Superior temporal gyrus (tissue), 1 donor: ENCODE measurements at regions not wholly inside any gene's neighbourhood (a gene's known extent, or its start where the extent isn't known, plus 50 kb on each side); places are given as distances from the start of the nearest gene placed in this dataset.
"Not testable (repeated sequence)": the region's sequence is repeated elsewhere in the genome, so short reads cannot be mapped to it uniquely, and the experiment has no call there.

Source experiments
- DNase-seq: peaks from one replicate; pipeline ENCODE4 v3.0.0-alpha.2; 2016; ENCODE audit errors: extremely low spot score

DNA sequence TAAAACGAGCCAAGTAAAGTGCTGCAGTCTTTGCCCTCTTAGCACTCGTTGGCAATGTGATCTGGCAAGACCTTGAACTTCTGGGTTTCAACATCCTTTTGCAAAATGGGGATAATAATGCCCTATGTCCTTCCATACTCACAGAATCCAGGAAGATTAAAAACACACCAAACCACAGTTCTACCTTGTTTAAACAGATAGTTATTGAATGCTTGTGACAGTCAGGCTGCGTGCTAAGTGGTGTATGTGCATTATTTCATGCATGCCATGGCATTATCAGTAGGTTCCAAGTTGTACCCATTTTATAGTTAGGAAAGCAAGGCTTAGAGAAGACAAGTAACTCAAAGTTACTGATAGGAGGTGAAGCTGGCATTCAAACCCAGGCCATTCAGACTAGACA, 308.6 kb upstream of the PROX1 start:
- DNase-seq = no peak

DNA sequence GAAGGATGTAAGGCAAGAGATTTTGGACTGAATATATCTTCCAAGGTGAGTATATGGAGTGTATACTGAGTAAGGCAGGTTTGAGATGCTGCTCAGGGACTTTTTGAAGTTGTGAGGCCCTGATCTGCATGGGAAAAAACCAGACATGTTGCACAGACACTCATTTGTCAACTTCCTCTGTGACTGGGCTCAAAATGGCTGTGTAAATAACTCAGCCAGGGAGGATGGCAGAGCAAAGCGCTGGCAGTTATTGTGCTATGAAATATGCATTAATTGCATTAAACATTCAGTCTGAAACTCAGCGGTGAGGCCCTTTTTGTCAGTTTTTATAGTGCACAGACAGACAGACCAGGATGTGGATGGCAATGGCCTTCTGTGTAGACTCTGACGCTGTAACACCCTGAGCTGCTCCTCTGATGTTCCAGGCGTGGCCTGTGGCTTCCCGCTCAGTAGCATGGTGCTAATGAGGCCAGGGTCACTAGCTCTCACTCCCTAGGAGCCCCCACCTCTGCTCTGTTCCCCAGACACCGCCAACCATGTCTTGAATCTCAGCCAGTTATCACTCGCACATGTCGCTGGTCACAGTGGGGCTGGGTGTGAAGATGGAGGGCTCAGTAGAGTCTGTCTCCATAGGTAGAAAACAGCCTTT, 307.0 kb upstream of the PROX1 start:
- no peak for DNase-seq

DNA sequence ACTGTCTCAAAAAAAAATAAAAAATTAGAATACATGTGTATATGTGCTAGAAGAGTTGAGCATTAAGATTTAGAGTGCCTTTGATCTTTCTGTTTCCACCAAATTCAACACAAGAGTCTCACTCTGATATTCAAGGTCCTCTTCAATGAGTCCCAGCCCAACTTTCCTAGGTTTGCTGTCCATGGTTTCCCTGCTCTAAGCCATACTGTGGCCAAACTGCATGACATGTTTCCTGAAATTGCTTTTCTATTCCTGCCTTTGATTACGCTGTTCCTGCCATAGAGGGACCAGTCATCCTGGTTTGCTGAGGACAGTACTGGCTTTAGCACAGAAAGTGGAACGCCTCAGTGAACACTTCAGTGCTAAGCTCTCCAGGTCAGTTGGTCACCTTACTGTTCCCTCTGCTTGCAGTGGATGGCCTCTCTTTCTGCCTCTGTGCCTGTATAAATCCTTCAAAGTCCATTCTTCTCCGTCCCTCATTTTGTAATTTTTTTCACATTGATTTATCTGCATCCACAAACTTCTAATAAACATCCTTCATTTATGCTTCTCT, 305.9 kb upstream of the PROX1 start:
- DNase-seq = no peak

DNA sequence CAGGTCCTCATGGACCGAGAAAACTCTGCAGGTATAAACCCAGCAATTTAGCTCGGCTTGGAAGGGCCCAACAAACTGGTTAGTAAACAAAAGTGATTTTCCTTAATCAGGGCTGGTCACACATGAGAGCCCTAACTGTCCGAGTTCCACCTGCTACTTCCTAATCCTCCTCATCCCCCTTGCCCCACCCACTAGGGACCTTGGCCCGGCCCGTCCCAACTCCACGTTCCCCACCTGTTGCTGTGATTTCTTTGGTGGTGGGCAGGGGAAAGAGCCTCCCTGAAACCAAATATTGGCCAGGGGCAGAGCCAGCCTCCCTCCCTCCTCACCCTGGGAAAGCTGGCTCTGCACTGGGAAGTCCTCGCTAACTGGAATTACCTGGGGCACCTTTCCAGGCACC, 304.2 kb upstream of the PROX1 start:
- no peak for DNase-seq

DNA sequence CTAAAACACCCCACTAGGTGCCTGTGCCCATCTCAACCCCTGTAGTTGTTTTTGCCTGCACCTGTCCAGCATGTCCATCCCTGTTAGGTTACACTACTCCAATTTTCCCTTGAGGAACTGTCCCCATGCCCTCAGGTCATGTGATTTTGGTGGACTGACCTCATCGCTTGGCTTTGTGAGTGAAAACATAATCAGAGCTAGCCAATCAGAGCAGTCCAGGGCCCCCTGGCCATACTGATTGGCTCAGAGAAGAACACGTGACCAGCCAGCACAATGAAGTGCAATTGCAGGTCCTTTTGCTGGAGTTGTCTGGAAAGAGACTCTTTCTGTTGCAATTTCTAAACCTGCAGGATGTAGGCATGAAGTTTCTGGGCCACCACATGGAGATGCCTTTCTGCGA, 303.3 kb upstream of the PROX1 start:
- DNase-seq = no peak

DNA sequence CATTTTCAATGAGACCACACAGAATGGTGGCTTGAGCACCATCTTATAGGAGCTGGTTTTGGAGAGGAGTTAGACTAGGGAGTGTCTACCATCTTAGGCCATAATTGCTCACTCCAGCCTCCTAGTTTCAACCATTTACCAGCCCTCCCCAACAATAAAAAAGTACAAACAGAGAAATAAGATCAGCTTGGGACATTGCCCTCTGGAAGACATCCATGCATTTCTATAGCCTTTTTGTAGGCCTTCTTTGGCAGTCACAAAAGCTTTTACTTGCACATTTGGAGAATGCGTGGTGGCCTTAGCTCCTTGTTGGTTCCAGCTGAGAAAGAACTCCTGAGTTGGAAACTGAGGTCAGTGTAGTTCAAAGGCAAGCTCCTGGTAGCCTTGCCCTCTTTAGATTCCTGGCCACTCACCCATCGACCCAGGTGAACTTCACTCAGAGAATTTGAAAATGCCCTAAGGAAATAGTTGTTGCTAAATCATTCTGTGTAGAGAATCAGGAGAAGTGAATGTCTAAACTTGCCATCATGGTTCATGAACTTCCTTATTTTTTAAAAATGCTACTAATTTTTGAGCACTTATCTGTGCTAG, 301.7 kb upstream of the PROX1 start:
- no peak for DNase-seq

DNA sequence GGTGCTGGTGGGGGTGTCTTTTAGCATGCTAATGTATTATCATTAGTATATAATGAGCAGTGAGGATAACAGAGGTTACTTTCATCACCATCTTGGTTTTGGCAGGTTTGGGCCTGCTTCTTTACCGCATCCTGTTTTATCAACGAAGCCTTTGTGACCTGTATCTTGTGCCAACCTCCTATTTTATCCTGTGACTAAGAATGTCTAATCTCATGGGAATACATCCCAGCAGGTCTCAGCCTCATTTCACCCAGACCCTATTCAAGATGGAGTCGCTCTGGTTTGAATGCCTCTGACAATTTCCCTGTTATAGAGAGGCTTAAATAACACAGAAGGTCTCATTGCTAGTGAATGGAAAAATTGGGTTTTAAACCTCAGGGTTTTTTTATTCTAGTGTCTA, 300.8 kb upstream of the PROX1 start:
- no peak for DNase-seq

DNA sequence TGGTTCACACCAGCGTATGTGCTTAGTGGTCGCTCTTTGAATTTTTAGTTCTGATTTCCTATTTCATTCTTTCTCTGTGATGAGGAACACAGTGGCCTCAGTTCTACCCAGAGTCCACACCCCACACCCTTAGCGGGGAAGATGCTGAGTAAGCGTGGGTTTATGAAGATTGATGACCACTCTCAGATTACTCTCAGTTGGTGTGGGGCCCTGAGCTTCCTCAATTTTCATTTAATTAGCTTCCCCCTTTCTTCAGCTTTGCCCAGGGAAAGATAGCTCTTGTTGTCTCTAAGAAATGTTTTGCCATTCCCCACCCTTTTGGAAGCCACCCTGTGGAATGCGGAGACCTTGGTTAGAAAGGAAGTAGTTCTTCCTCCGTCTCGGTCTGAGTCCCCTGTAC, 299.9 kb upstream of the PROX1 start:
- no peak for DNase-seq

DNA sequence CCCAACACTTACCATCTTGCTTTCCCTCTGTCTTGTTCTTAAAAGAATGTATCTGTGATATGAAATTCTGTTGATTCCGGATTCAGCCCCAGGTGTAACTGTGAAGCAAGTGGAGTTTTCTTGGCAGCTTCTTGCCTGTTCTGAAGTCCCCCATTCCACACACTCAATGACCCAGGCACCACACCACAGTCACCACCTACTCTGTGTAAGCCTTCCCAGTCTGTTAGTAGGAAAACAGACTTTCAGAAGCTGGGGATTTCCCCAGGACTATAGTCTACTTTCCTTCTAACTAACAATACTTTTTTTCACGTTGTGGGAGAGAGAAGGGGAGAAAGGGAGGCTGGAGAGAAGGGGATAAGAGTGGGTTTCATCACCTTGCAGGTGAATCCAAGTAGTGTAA, 299.1 kb upstream of the PROX1 start:
- DNase-seq = no peak

DNA sequence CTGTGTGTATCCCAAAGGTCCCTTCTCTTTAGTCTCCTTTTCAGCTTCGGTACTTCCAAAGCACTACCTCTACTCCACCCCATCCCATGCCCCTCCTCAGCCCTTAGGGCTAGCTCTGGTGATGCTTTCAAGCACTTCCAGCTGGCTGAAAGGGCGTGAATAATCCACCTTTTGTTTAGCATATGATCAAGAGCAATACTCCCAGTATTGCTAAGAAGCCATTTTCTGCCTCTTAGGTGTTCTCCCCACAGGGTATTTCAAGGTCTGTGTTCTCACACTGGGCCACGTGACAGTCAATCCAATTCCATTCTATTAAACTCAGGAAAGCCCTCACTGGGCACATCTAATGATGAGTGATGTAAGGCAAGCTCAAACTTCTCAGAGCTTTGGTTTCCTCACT, 298.5 kb upstream of the PROX1 start:
- no peak for DNase-seq

DNA sequence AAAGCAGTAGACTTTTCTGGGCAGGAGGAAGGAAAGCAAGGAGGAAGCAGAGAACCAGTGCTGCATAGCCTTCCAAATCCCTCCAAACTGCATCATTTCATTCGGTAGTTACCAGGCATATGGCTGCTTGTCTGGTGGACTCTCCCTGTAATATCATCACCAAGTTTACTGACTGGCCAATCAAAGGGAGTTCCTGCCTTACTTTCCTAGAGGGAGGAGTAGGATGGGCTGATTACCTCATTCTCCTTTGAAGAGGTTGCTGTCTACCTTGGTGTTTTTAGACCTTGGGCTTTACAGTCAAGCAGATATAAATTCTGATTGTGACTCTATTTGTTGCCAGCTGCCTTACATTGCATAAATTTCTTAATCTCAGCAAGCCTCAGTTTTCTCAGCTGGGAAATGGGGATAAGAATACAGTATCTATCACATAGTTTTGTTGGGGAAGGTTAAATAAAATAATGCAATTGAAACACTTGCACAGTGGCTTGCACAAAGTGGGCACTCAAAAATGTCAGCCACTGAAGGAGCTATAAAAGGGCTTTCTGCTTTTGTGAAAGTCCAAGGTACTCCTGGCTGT, 297.3 kb upstream of the PROX1 start:
- no peak for DNase-seq

DNA sequence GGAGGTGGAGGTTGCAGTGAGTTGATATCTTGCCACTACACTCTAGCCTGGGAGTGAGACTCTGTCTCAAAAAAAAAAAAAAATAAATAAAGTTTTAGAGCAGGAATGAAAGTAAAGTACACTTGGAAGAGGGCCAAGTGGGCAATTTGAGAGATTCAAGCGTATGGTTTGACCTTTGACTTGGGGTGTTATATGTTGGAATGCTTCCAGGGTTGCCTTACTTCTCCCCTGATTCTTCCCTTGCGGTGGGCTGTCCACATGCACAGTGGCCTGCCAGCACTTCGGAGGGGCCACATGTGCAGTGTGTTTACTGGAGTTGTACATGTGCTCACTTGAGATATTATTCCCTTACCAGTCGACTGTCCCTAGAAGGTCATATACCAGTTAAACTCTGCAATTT, 295.5 kb upstream of the PROX1 start:
- DNase-seq = no peak

DNA sequence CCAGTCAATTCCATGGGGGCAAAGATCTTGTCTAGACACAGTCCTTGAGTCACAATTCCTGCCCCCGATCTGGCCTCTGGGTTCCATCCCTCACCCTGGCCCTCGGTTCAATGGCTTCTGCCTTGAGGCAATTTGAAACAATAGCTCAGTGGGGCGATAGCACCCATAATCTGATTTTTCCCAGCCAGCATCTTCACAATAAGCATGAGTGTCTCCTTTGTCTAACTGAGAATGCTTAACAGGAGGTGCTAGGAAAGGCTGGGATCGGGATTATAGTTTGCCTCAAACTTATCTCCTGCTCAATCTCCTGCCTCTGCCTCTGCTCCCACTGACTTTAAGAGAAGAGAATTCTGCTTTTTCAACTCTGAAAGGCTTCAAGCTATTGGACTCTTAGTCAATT, 293.9 kb upstream of the PROX1 start:
- no peak for DNase-seq

DNA sequence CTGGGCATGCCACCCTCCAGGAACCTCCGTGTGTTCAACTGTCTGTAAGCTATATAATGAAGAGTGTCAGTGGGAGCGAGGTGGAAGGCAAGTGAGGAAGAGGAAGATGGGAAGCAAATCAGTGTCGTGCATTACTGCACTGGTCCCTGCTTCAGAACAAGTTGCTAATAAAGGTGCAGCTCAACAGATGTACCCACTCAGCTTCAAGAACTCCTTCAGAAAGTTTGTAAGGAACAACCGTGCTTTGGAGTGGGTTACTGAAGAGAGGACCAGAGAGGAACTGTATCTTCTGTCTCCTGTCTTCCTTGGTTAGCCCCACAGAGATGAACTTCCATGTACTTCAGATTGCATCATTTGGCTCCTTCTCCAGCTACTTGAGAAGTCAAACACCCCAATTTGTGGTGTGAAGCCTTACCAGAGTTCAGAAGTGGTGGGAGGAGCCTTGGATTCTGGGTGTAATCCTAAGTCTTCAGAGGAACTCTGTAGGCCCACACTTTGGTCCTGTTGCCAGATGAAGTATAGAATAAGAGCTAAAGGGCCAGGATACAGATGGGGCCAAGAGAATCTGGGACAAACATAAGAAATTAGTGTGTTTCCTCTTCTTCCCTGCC, 290.5 kb upstream of the PROX1 start:
- DNase-seq = no peak

DNA sequence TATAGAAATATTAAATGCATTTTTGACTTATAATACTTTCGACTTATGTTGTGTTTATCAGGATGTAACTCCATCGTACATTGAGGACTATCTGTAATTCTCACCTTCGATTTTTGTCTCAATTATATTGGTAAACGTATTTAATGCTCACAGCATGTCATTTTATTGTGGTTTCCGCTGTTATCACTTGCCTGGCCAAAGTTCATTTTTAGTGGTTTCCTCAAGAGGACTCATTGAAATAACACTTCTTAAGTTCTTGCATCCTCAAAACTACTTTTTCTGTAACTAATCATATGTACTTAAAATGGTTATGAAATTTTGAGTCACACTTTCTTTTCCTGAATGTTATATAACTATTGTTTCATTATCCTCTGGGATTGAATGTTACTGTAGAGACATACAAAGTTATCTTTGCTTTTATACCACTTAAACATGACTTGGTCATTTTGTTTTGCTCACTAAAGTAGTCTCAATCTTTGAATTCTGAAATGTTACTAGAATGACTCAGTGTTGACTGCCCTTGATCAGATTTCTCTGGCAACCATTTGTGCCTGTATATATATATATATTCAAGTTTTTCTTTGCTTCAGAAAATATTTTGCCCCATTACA, 289.6 kb upstream of the PROX1 start:
- no peak for DNase-seq

DNA sequence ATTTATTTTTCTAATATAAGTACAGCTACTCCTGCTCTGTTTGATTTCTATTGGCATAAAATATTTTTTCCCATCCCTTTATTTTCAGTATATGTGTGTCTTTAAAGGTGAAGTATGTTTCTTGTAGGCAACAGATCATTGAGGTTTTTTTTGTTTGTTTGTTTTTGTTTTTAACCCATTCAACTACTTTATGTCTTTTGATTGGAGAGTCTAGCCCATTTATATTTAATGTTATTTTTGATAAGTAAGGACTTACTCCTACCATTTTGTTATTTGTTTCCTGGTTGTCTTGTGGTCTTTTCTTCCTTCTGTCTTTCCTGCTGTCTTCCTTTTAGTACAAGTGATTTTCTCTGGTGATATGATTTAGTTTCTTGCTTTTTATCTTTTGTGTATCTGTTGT, 285.1 kb upstream of the PROX1 start:
- no peak for DNase-seq

DNA sequence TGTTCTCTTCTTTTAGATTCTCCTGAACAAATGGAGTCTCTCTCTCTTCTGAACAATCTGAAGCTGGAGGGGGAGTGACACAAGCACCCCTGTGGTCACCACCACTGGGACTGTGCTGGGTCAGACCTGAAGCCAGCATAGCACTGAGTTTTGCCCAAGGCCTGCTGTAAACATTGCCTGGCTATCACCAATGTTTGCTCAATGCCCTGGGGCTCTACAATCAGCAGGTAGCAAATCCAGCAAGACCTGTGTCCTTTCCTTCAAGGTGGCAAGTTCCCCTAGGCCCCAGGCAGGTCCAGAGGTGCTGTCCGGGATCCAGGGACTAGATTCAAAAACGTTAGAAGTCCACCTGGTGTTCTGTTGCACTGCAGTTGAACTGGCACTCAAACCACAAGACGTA, 282.8 kb upstream of the PROX1 start:
- no peak for DNase-seq

DNA sequence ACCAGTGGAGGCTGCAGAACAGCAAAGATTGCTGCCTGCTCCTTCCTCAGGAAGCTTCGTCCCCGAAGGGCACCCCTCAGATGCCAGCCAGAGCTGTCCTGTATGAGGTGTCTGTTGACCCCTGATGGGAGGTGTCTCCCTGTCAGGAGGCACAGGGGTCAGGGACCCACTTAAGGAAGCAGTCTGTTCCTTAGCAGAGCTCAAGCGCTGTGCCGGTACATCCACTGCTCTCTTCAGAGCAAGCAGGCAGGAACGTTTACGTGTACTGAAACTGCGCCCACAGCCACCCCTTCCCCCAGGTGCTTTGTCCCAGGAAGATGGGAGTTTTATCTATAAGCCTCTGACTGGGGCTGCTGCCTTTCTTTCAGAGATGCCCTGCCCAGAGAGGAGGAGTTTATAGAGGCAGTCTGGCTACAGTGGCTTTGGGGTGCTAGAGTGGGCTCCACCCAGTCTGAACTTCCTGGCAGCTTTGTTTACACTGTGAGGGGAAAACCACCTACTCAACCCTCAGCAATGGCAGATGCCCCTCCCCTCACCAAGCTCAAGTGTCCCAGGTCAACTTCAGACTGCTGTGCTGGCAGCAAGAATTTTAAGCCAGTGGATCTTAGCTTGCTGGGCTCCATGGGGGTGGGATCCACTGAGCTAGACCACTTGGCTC, 275.8 kb upstream of the PROX1 start:
- not testable (repeated sequence) for DNase-seq

DNA sequence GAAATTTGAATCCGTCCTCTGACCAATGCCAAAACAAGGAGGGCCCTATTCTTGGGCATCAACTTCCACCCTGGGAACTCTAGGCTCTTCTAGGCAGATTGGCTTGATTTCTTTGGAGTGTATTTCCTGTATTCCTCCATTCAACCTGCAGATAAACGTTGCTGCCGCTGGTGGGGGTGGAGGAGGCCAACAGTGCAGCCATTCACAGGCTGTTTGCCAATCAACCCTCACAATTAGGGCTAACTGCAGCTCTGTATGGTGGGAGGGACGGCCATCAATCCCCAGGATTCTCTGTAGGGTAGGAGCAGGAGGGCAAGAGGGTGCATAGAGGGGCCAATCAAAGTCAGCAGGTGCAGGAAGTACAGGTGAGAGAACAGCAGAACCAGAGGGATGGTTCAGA, 273.1 kb upstream of the PROX1 start:
- DNase-seq = no peak

DNA sequence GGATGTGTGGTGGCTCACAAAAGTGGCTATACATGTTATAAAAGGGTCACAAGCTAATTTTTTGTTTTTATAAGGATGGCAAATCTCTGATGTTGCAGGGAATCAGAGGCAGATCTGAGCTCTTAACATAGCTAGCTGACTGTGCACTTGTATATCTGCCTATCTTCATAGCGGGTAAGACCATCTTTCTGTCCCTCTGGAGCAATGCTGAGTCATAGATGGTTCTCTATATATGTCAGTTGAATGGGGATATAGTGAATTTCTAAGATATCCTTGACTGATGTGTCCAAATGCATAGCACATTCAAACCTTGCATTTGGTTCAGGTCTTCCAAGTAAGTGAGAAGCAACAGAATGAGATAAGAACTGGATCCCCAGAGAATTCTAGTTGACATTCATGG, 272.6 kb upstream of the PROX1 start:
- DNase-seq = no peak

DNA sequence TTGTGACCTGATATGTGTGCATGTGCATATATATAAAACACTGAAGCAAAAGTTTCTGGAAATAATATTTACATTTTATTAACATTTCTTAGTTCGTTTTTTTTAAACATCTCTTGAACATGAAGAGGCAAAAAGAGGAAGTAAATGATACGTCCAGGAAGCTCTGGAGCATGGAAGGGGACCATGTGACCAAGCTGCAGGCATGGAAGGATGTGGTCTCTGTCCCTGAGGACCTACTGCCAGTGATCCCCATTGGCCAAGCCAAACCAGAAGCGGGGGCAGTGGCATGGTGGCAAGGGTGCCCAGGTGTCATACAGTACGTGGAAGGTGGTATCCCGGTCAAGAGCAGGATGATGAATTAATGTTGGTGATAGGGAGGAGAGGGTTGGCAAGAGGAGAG, 268.3 kb upstream of the PROX1 start:
- DNase-seq = no peak

DNA sequence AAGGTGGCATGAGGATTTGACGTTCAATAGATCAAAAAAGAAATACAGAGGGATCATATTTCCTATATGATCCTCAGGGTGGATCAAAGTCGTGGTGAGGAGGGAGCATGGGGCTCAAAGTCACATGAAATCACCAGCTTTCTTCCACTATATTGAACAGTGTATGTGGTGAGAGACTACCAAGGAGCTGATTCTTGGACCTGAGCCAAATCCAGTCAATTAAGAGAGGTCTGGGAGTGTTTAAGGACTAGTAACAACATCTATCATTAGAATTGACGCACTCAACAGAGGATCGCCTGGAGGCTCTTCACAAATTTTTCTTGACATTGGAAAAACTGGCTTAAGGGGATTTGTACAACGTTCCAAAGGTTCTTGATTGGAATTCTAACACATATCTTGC, 267.7 kb upstream of the PROX1 start:
- DNase-seq = no peak
